ENCODE measurements at regions not wholly inside any gene's neighbourhood (a gene's known extent, or its start where the extent isn't known, plus 50 kb on each side); places are given as distances from the start of the nearest gene placed in this dataset.

DNA sequence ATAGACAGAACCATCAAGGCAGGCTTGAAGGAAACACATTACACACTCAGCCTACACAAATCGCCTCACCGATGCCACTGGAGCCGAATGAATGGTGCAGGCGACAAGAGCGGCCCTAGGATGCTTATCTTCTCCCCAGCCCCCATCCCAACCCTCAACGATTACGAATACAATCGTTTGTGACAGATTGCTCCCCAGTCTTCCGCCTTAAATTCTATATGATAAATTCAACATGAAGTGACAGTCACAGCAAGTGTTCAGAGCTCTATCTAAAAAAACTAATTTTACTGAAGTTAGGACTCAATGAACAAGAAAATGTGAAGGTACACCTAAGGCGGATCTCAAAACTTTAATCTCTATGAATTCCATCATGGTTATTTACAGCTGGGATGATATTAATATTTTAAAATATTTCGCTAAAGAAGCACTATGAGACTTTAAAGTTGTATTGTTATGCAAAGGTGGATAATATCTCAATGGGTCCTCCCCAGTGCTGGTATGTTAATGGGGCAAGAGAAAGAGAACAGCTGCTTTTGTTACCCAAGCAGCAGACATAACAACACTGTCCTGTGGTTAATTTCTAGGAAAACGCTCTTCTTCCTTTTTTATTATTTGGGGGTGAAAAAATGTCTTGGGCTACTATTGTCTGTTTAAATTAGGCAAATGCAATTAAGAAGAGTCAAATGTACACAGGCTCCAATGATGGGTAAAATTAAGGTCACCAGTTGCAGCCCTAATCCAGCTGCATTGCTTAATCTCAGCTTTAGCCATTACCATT is 147.6 kb upstream of the NR2F2 start:
- TF ChIP-seq, protein P1, sequence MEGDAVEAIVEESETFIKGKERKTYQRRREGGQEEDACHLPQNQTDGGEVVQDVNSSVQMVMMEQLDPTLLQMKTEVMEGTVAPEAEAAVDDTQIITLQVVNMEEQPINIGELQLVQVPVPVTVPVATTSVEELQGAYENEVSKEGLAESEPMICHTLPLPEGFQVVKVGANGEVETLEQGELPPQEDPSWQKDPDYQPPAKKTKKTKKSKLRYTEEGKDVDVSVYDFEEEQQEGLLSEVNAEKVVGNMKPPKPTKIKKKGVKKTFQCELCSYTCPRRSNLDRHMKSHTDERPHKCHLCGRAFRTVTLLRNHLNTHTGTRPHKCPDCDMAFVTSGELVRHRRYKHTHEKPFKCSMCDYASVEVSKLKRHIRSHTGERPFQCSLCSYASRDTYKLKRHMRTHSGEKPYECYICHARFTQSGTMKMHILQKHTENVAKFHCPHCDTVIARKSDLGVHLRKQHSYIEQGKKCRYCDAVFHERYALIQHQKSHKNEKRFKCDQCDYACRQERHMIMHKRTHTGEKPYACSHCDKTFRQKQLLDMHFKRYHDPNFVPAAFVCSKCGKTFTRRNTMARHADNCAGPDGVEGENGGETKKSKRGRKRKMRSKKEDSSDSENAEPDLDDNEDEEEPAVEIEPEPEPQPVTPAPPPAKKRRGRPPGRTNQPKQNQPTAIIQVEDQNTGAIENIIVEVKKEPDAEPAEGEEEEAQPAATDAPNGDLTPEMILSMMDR (IDR thresholded peaks at IDR 0.05): no peak
- TF ChIP-seq ZFX (IDR thresholded peaks at IDR 0.05; ENCODE audit: borderline replicate concordance): no peak

Data from 22Rv1 (cell line).